ENCODE measurements at regions not wholly inside any gene's neighbourhood (a gene's known extent, or its start where the extent isn't known, plus 50 kb on each side); places are given as distances from the start of the nearest gene placed in this dataset.

DNA sequence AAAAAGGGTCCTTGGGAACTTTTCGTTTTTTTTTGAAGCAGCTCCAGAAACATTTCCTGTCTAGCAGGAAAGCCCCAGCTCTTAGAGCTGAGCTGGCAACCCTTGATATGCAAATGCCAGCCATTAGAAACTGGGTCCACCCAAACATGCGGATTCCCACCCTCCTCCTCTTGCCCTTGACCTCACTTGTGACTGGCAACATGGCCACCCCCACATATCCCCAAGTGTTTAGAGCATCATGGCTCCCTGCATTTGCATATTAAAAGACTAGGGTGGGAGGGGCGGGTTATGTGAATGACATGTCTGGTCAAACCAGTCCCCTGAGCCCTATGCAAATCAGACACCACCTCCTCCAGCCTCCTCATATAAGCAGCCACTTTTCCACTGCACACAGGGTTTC, 671.1 kb downstream of the FAT4 start:
- TF ChIP-seq YY1 (IDR thresholded peaks at IDR 0.05; ENCODE audit: insufficient read depth, insufficient read length): no peak
- TF ChIP-seq SUZ12 (IDR thresholded peaks at IDR 0.05; ENCODE audit: extremely low read depth, insufficient read depth, insufficient read length): no peak
